ENCODE measurements at regions not wholly inside any gene's neighbourhood (a gene's known extent, or its start where the extent isn't known, plus 50 kb on each side); places are given as distances from the start of the nearest gene placed in this dataset.

DNA sequence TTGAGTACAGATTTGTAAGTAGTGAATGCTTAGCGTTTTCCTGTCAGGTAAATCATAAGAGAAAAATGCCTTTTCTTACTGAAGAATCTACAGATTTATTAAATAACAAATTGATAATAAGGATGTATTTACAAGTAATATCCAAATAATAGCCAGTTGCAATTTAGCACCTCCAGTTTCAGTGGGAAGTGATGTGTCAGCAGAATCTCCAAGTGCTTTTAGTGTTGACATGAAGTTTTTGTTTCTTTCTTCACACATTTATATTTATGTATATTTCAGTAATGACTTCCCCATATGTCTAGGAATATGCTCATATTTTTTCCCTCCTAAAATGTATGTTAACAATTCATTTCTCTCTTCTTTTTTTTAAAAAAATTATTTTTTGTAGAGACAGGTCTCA, 229.9 kb upstream of the GRIN3A start:
- ChIA-PET CTCF (no interaction called here), POLR2A (no interaction called here)

GRCh38 chr9:101966691-101967090, 228.2 kb upstream of the GRIN3A start:
- no peak for TF ChIP-seq CTCF (IDR thresholded peaks at IDR 0.05; ENCODE audit: insufficient read depth, low read depth, low read length)
- Histone ChIP-seq H3K4me3 (ENCODE audit: low read depth, low read length) (no peak overlapping the region), H3K27me3 (ENCODE audit: control insufficient read depth, insufficient read depth, low read length) (no peaks in the 10 kb centered on the region), H3K36me3 (ENCODE audit: control insufficient read depth, insufficient read depth, low read length) (no peaks in the 10 kb centered on the region)
- ChIA-PET CTCF (no interaction called here), POLR2A (no interaction called here)
- DNase-seq (ENCODE audit: low read depth): no peak

More for the DNA sequence above, 229.9 kb upstream of the GRIN3A start:
- TF ChIP-seq CTCF (IDR thresholded peaks at IDR 0.05; ENCODE audit: insufficient read depth, low read depth, low read length): no peak
- Histone ChIP-seq H3K27me3 (ENCODE audit: control insufficient read depth, insufficient read depth, low read length) (no peaks in the 10 kb centered on the region), H3K4me3 (ENCODE audit: low read depth, low read length) (no peak overlapping the region), H3K36me3 (ENCODE audit: control insufficient read depth, insufficient read depth, low read length) (no peaks in the 10 kb centered on the region)
- DNase-seq (ENCODE audit: low read depth): no peak

DNA sequence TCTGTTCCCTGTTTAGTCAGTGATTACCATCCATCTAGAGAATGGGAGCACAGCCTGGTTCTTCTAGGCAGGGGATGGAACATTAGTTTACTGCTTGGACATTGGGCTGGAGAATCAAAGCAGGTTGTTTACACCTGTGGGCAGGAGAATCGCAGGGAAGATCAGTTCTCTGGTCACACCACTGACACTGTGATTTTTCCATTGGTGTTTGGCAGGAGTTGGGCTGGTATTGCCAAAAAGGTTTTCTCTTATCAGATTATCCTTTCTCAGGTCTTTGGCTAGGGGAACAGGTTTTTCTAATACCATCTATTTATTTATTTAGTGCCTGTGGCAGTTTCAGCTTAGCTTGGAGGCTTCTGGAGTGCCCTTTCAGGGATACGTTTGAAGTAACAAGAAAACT, 219.3 kb upstream of the GRIN3A start:
- Histone ChIP-seq H3K4me3 (ENCODE audit: low read depth, low read length) (no peak overlapping the region), H3K36me3 (ENCODE audit: control insufficient read depth, insufficient read depth, low read length) (no peaks in the 10 kb centered on the region), H3K27me3 (ENCODE audit: control insufficient read depth, insufficient read depth, low read length) (no peaks in the 10 kb centered on the region)
- POLR2A ChIA-PET: no interaction called here
- CTCF ChIA-PET: no interaction called here
- DNase-seq (ENCODE audit: low read depth): no peak
- TF ChIP-seq CTCF (IDR thresholded peaks at IDR 0.05; ENCODE audit: insufficient read depth, low read depth, low read length): no peak

DNA sequence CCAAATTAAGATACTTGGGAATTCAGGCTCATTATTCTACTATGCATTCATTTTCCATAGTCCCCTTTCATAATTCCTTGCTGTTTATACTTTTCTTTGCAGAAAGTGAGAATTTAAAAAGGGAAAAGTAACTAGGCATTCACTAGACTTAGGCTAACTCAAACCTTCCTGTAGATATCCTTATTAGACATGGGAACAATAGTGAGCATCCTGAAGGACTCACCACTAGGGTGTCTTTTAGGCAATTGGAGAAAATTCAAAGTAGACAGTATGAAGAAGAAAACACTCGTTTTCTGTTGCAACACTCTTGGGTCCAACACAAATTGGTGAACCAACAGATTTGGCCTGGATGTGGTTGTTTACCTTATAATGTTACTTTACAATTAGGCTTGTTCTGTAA, 213.2 kb upstream of the GRIN3A start:
- TF ChIP-seq CTCF (IDR thresholded peaks at IDR 0.05; ENCODE audit: insufficient read depth, low read depth, low read length): no peak
- ChIA-PET CTCF (no interaction called here), POLR2A (no interaction called here)
- no peaks in the 10 kb centered on the region for H3K36me3 ChIP-seq (ENCODE audit: control insufficient read depth, insufficient read depth, low read length)
- no peak for DNase-seq (ENCODE audit: low read depth)
- H3K4me3 ChIP-seq (ENCODE audit: low read depth, low read length): no peak overlapping the region
- H3K27me3 ChIP-seq (ENCODE audit: control insufficient read depth, insufficient read depth, low read length): no peaks in the 10 kb centered on the region

DNA sequence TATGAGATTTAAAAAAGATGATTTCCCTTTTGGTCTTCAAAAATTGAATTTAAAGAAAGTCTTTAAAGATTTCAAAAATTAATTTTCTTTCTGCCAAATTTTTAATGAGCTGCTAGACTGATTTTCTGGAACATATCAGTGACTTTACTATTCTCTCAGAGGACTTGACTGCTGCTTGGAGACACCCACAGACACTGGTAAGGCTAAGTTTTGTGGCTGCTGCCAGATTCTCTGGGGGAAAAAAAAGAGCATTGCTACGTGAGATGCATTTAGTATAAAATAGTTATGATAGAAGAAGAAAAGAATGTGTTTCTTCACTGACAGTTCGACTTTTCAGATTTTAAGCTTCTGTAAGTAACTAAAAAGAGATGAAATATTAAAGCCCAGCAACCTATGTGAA, 193.3 kb upstream of the GRIN3A start:
- DNase-seq (ENCODE audit: low read depth): no peak
- Histone ChIP-seq H3K4me3 (ENCODE audit: low read depth, low read length) (no peak overlapping the region), H3K27me3 (ENCODE audit: control insufficient read depth, insufficient read depth, low read length) (no peaks in the 10 kb centered on the region), H3K36me3 (ENCODE audit: control insufficient read depth, insufficient read depth, low read length) (no peaks in the 10 kb centered on the region)
- ChIA-PET CTCF (no interaction called here), POLR2A (no interaction called here)
- no peak for TF ChIP-seq CTCF (IDR thresholded peaks at IDR 0.05; ENCODE audit: insufficient read depth, low read depth, low read length)

All from BJ (cell line).